ENCODE measurements at regions not wholly inside any gene's neighbourhood (a gene's known extent, or its start where the extent isn't known, plus 50 kb on each side); places are given as distances from the start of the nearest gene placed in this dataset.

GRCh38 chrX:137198040-137198439, 164.2 kb upstream of the GPR101 start:
- no peak for TF ChIP-seq CTCF (IDR thresholded peaks at IDR 0.05)

- no peak for TF ChIP-seq CTCF (IDR thresholded peaks at IDR 0.05)
These were observed 162.2 kb upstream of the GPR101 start for GRCh38 chrX:137195991-137196390.

GRCh38 chrX:137195296-137195695, 161.5 kb upstream of the GPR101 start:
- TF ChIP-seq CTCF (IDR thresholded peaks at IDR 0.05): no peak

- TF ChIP-seq CTCF (IDR thresholded peaks at IDR 0.05): peak; percentile 42
These were observed 160.4 kb upstream of the GPR101 start for GRCh38 chrX:137194164-137194563.

- no peak for TF ChIP-seq CTCF (IDR thresholded peaks at IDR 0.05)
These were observed 153.7 kb upstream of the GPR101 start for GRCh38 chrX:137187540-137187939.

GRCh38 chrX:137178392-137178791, 144.6 kb upstream of the GPR101 start:
- TF ChIP-seq CTCF (IDR thresholded peaks at IDR 0.05): no peak

- no peak for TF ChIP-seq CTCF (IDR thresholded peaks at IDR 0.05)
These were observed 138.6 kb upstream of the GPR101 start for GRCh38 chrX:137172317-137172948.

- TF ChIP-seq CTCF (IDR thresholded peaks at IDR 0.05): no peak
These were observed 137.8 kb upstream of the GPR101 start for GRCh38 chrX:137171626-137172025.

All from LNCAP (cell line).